Spleen (tissue), 11 donors: ENCODE measurements at regions not wholly inside any gene's neighbourhood (a gene's known extent, or its start where the extent isn't known, plus 50 kb on each side); places are given as distances from the start of the nearest gene placed in this dataset.

ENCODE experiments used
- DNase-seq: peaks from one replicate; pipeline ENCODE4 v3.0.0-alpha.2; 2020
- H3K27ac ChIP-seq, 8 donors: fragments of 200-600 bp; sonication (generic) in 7 of 8; 1 replicate in 4 of 8; 2 replicates in 4 of 8; pipeline versions ENCODE4 v1.5.0 to v1.8.0; 2016 to 2021; ENCODE audit warnings: inconsistent platforms in 4 of 8, mild to moderate bottlenecking in 4 of 8, moderate library complexity in 1 of 8
- H3K27me3 ChIP-seq, 7 donors: fragments of 200-600 bp; sonication (generic) in 6 of 7; replicated peaks in 1 of 7; 1 replicate in 4 of 7; 2 replicates in 3 of 7; pipeline versions ENCODE4 v1.5.0 to v1.8.0; 2016 to 2021; ENCODE audit warnings: inconsistent platforms in 3 of 7, mild to moderate bottlenecking in 1 of 7
- H3K36me3 ChIP-seq, 6 donors: fragments of 200-600 bp; sonication (generic) in 5 of 6; 1 replicate in 4 of 6; 2 replicates in 2 of 6; pipeline versions ENCODE4 v1.5.0 to v1.8.0; 2016 to 2021; ENCODE audit warnings: inconsistent platforms in 2 of 6
- H3K4me1 ChIP-seq, 6 donors: fragments of 200-600 bp; sonication (generic) in 5 of 6; 1 replicate in 3 of 6; 2 replicates in 3 of 6; pipeline versions ENCODE4 v1.5.0 to v1.8.0; 2016 to 2021; ENCODE audit warnings: inconsistent platforms in 3 of 6
- H3K4me3 ChIP-seq, 8 donors: fragments of 200-600 bp; sonication (generic) in 7 of 8; 1 replicate in 4 of 8; 2 replicates in 4 of 8; pipeline versions ENCODE4 v1.5.0 to v1.8.0; 2016 to 2021; ENCODE audit warnings: inconsistent platforms in 4 of 8, mild to moderate bottlenecking in 4 of 8, moderate library complexity in 2 of 8
- H3K9me3 ChIP-seq, 8 donors: fragments of 200-600 bp; sonication (generic) in 7 of 8; 1 replicate in 4 of 8; 2 replicates in 4 of 8; pipeline versions ENCODE4 v1.5.0 to v1.8.0; 2016 to 2021; ENCODE audit warnings: inconsistent platforms in 4 of 8
- POLR2A ChIP-seq, 3 donors: fragments of 450-650 bp; IDR thresholded peaks; one replicate each; pipeline ENCODE4 v1.5.1; 2017; ENCODE audit warnings: antibody characterized with exemption in 3 of 3, mild to moderate bottlenecking in 1 of 3
- POLR2AphosphoS5 ChIP-seq, 3 donors: sonication (generic); formaldehyde crosslinking; IDR thresholded peaks; one replicate each; pipeline ENCODE4 v1.5.1; 2017; ENCODE audit warnings: antibody characterized with exemption in 3 of 3
- WGBS, 5 donors: extraction: QIAGEN DNeasy Blood & Tissue Kit in 3 of 5; methylation state at CpG; one replicate each; pipeline versions ENCODE4 v1.1.5 to v1.1.7; 2013 to 2018; 5-methylcytosine and 5-hydroxymethylcytosine counted together
- intact Hi-C: fragments of 100-400 bp; cut with DNase I; formaldehyde crosslinking; loops from one replicate; pipeline ENCODE4 v1.15.0; 2023; ENCODE audit warnings: low total_unique reads
- TF ChIP-seq, protein P1 (sequence below), 11 experiments: fragments of 200-600 bp in 7 of 11; fragments of 450-650 bp in 4 of 11; sonication (generic) in 4 of 11; IDR thresholded peaks in 8 of 11; conservative IDR thresholded peaks in 3 of 11; 1 replicate in 7 of 11; 2 replicates in 4 of 11; pipeline versions ENCODE4 v1.4.0 to v1.8.0; 2016 to 2021; ENCODE audit warnings: antibody characterized with exemption in 11 of 11, inconsistent platforms in 4 of 11, mild to moderate bottlenecking in 1 of 11
- donor health status: healthy with polysubstance abuse.
- donor health status: DM: no; HTN: no; CAD: no; lungs with moderate emphysema.
- donor health status: DM: no; HTN: no; CAD: no.
- donor health status: Bipolar disorder and iron deficiency.
- donor health status: healthy.
- donor health status: DM: no; HTN: no; CAD: no.
- donor health status: DM: yes; HTN: yes; CAD: no.

DNA sequence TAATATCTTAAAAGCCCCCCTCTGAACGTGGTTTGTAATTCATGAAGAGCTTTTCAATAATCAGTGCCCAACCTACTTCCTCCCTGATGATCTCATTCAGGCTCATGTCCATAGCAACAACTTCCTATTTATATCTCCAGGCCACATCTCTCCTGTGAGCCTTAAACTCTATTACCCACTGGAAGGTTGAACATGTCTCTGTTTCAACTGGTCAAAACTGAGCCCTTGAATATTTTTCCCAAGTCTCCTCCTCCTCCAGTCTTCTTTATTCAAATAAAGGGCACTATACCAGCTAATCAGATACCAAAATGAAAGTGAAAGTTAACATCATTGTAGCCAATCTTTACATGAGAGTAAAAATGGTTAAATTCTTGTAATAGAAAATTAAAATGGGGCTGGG, 63.7 kb upstream of the ITGA4 start:
- WGBS, 5 donors = 0% methylated on average over 1 of the region's 1 CpG
- no peaks in the 10 kb centered on the region for H3K27me3 ChIP-seq
- H3K4me1 ChIP-seq = peaks cover 0 to 35% (median 21%) of the 10 kb centered on the region in 6 donors
- peak overlapping the region in 7 of 8 donors; percentile 69 to 83 (median 73) for H3K27ac ChIP-seq
- peak overlapping the region in 4 of 8 donors; percentile 2 to 49 (median 7) for H3K4me3 ChIP-seq
- intact Hi-C loops = no loop called here
- DNase-seq = no peak
- no peaks in the 10 kb centered on the region for H3K9me3 ChIP-seq
- no peak for TF ChIP-seq POLR2A (IDR thresholded peaks at IDR 0.05)
- TF ChIP-seq, protein P1, sequence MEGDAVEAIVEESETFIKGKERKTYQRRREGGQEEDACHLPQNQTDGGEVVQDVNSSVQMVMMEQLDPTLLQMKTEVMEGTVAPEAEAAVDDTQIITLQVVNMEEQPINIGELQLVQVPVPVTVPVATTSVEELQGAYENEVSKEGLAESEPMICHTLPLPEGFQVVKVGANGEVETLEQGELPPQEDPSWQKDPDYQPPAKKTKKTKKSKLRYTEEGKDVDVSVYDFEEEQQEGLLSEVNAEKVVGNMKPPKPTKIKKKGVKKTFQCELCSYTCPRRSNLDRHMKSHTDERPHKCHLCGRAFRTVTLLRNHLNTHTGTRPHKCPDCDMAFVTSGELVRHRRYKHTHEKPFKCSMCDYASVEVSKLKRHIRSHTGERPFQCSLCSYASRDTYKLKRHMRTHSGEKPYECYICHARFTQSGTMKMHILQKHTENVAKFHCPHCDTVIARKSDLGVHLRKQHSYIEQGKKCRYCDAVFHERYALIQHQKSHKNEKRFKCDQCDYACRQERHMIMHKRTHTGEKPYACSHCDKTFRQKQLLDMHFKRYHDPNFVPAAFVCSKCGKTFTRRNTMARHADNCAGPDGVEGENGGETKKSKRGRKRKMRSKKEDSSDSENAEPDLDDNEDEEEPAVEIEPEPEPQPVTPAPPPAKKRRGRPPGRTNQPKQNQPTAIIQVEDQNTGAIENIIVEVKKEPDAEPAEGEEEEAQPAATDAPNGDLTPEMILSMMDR (IDR thresholded peaks at IDR 0.05 in 8 of 11, conservative IDR thresholded peaks at IDR 0.05 in 3 of 11) = no peak
- TF ChIP-seq POLR2AphosphoS5 (IDR thresholded peaks at IDR 0.05) = no peak
- no peaks in the 10 kb centered on the region for H3K36me3 ChIP-seq

DNA sequence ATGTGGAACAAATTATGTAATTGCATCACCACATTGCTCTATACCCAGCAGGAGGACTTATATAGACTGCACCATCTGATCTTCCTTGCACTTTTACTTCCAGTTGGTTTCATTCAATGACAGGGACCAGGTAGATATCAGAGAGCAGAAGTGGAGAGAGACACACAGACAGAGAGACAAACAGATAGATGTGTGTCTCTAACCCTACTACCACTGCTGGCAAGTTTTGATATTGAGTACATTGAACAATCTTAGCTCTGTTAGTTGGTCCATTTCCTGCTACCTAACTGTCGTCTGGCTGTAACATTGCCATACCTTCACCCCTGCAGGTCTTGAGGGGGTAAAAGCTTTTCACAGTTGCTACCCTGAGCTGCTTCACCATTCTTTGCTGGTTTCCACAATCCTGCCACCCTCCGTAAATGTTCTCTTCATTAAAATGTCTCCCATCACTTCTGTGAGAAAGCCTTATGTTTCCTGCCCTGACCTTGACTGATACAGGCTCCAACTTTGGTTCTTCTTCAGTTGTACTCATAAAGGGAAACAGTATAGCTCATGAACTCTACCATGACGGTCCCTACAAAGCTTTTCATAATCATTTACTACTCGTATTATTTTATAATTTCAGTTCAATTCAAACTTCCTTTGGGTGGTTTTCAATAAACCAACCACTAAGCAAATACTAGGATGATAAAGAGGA, 62.3 kb upstream of the ITGA4 start:
- peaks cover 0 to 35% (median 21%) of the 10 kb centered on the region in 6 donors for H3K4me1 ChIP-seq
- intact Hi-C loops = no loop called here
- H3K4me3 ChIP-seq = no peak overlapping the region
- no peak for DNase-seq
- no peak for TF ChIP-seq POLR2A (IDR thresholded peaks at IDR 0.05)
- TF ChIP-seq, protein P1 (IDR thresholded peaks at IDR 0.05 in 8 of 11, conservative IDR thresholded peaks at IDR 0.05 in 3 of 11) = no peak
- no peak for TF ChIP-seq POLR2AphosphoS5 (IDR thresholded peaks at IDR 0.05)
- 22 to 65% (median 43%) methylated on average over 4 of the region's 4 CpGs for WGBS, 5 donors
- no peaks in the 10 kb centered on the region for H3K9me3 ChIP-seq
- H3K36me3 ChIP-seq = no peaks in the 10 kb centered on the region
- H3K27me3 ChIP-seq = no peaks in the 10 kb centered on the region
- peak overlapping the region; percentile 44 to 78 (median 66) for H3K27ac ChIP-seq

DNA sequence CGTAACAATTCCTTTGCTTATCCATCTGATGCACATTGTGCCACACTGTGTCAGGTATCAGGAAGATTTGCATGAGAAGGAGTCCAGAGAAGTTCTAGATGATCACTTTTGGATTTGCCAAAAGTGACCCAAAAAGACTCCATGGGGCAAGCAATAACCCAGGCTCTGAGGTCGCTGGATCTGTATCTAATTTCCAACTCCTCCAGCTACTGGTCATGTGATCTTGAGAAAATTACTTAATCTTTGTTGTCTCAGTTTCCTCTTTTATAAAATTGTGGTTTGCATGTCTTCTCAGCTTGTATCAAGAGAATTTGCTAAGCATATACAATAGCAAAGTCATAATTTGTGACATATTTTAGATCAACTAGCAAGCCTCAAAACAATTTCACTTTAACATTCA, 61.3 kb upstream of the ITGA4 start:
- Histone ChIP-seq H3K4me1 (peaks cover 0 to 35% (median 21%) of the 10 kb centered on the region in 6 donors), H3K27me3 (no peaks in the 10 kb centered on the region), H3K4me3 (no peak overlapping the region), H3K27ac (peak overlapping the region in 5 of 8 donors; percentile 60 to 78 (median 73)), H3K36me3 (no peaks in the 10 kb centered on the region), H3K9me3 (no peaks in the 10 kb centered on the region)
- WGBS, 5 donors = 59 to 82% (median 70%) methylated on average over 2 of the region's 2 CpGs
- DNase-seq = no peak
- intact Hi-C loops = no loop called here
- TF ChIP-seq POLR2A (IDR thresholded peaks at IDR 0.05) (no peak), POLR2AphosphoS5 (IDR thresholded peaks at IDR 0.05) (no peak)
- TF ChIP-seq, protein P1 (IDR thresholded peaks at IDR 0.05 in 8 of 11, conservative IDR thresholded peaks at IDR 0.05 in 3 of 11) = no peak

- WGBS, 5 donors = 69 to 86% (median 82%) methylated on average over 6 of the region's 6 CpGs
- Histone ChIP-seq H3K4me1 (peaks cover 0 to 35% (median 21%) of the 10 kb centered on the region in 6 donors), H3K27ac (peak overlapping the region in 3 of 8 donors; percentile 73 to 78 (median 76)), H3K27me3 (no peaks in the 10 kb centered on the region), H3K36me3 (no peaks in the 10 kb centered on the region), H3K9me3 (no peaks in the 10 kb centered on the region), H3K4me3 (no peak overlapping the region)
- DNase-seq = no peak
- intact Hi-C loops = no loop called here
- TF ChIP-seq, protein P1 (IDR thresholded peaks at IDR 0.05 in 8 of 11, conservative IDR thresholded peaks at IDR 0.05 in 3 of 11) = no peak
- TF ChIP-seq POLR2AphosphoS5 (IDR thresholded peaks at IDR 0.05) (no peak), POLR2A (IDR thresholded peaks at IDR 0.05) (no peak)
Measured at GRCh38 chr2:181396256-181397123, 60.7 kb upstream of the ITGA4 start.
